ENCODE measurements at regions not wholly inside any gene's neighbourhood (a gene's known extent, or its start where the extent isn't known, plus 50 kb on each side); places are given as distances from the start of the nearest gene placed in this dataset.

GRCh38 chr11:87909178-87909577, 266.1 kb downstream of the RAB38 start:
- TF ChIP-seq CREB1 (CRISPR knock-in tag; IDR thresholded peaks at IDR 0.05; ENCODE audit: low read depth) = no peak
- TF ChIP-seq JUNB (IDR thresholded peaks at IDR 0.05; ENCODE audit: unreplicated experiment) = no peak
- no peak for TF ChIP-seq POLR2AphosphoS5 (IDR thresholded peaks at IDR 0.05; ENCODE audit: low read depth)
- TF ChIP-seq CTCF (conservative IDR thresholded peaks at IDR 0.05; ENCODE audit: low read depth in 2 of 2) = no peak
- no peak for TF ChIP-seq EZH2 (IDR thresholded peaks at IDR 0.05; ENCODE audit: low read depth, unreplicated experiment)

Measured in GM23338 (cell line).